ENCODE measurements at regions not wholly inside any gene's neighbourhood (a gene's known extent, or its start where the extent isn't known, plus 50 kb on each side); places are given as distances from the start of the nearest gene placed in this dataset.
A peak's percentile ranks its signal among the peaks of the same experiment; 100 is the strongest.

DNA sequence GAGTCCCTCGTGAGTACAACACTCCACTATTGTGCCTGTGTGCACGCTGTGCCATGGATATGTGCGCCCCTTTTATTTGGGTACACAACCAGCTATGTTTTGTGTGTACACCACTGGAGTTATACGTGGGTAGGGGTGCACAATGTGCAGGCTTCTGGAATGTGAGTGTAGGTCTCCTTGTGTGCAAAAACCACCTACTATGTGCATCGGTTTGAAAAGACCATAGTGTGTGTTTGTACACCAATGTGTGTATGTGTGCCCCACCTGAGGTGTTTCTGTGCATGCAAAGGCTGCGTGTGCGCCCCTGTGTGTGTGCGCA, 86.4 kb upstream of the ALDH1L1 start:
- no peak for DNase-seq (ENCODE audit: low spot score)

DNA sequence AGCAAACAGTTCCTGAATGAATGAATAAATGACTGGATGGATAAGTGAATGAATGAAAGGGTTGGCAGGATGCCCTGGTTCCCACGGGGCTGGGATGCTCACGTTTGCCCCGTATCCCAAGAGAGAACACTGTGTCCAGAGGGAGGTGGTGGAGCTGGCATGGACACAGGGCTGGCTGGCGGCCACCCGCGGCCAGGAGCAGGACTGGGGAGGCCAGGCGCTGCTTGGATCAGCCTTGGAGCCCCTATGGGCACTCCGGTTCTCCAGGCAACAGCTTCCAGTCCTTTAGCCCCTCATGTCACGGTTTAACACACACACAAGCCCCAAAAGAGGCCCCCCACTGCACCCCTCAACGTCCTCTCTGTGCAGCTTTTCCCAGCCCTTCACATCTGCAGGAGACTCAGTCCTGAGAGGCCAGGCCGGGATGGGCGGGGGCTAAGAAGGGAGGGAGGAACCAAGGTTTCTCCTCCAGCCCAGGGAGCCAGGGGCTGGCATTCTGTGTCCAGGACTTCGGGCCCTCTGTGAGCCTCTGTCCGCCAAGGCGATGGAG, 86.0 kb upstream of the ALDH1L1 start:
- DNase-seq (ENCODE audit: low spot score), result no peak

DNA sequence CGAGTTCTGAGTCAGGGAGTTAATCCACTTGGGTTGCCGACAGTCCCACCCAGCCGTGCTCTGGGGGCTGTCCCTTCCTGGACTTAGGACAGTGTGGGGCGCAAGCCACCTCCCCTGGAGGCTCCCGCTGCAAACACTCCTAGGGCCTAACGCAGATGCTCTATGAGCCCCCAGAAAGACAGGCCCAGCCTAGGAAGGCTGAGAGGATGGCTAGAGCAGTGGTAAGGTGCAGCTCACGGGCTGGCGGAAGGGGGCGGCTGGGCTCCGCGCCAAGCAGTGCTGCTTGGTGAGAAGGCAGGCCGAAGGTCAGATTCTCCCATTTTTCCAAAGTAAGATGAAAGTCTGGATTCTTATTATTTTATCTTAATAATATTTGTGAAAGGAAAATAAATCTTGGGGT, 84.6 kb upstream of the ALDH1L1 start:
- DNase-seq (ENCODE audit: low spot score), result no peak

DNA sequence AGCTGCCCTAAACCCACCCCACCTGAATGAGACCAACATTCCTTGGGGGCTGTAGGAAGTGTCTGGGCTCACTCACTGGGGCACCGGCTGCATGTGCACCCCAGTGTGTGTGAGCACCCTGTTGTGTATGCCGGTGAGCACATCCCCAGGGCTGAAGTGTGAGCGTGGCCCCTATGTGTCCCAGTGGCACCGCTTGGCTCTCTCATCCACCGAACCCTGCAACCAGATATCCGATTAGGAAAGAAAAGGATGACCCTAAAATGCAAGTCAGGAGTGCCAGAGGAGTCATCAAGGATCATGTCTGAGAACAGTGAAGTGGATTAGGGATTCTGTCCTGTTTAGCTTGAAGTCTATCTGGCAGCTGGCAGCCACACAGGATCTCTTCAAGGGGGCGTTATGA, 84.0 kb upstream of the ALDH1L1 start:
- DNase-seq (ENCODE audit: low spot score), result no peak

DNA sequence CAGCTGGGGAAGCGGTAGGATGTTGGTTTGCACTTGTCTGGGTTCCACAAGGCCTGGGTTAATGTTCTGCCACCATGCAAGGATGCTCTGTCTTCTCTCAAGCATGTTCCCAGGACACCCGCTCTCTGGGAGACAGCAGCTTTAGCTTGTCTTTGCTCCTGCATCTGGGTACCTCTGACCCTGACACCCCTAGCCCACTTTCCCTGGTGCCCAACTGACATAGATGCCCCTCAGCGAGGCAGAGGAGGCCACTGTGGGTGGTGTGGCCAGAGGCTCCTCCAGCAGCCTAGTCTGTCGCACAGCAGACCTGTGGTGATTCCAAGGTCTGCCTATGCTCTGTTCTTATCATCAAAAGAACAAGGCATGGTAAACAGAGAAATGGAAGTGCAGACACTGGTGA, 83.6 kb upstream of the ALDH1L1 start:
- DNase-seq (ENCODE audit: low spot score), result no peak

DNA sequence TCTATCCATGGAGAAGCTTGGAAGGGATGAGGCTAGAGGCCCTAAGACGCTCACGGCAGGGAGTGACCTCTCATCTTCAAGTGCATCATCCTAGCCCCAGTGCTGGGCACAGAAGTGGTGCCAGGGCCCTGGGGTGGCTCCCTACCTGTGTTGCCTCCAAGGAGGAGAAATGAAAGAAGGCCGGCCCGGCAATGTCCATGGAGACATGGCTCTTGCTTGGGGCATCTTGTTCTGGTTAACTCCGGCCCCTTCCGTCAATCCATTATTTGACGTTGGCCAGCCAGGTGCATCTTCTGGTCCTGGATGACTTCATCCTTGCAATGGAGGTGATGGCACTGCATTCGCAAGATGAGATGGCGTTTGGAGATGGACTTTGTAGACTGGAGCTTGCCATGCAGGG, 83.2 kb upstream of the ALDH1L1 start:
- DNase-seq (ENCODE audit: low spot score), result no peak

DNA sequence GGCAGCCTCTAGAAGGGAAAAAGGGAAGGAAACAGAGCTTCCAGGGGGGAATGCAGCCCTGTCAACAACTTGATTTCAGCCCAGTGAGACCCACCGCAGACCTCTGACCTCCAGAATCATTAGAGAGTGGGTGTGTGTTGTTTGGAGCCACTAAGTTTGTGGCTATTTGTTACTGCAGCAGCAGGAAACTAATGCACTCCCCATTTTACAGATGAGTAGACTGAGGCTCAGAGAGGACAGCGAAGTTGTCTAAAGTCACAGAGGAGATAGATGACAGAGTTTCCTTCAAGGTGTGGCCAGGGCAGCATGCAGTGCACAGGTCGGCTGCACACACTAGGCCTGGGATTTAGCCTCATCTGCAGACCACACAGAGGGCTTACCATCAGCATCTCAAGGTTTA, 81.8 kb upstream of the ALDH1L1 start:
- no peak for DNase-seq (ENCODE audit: low spot score)

DNA sequence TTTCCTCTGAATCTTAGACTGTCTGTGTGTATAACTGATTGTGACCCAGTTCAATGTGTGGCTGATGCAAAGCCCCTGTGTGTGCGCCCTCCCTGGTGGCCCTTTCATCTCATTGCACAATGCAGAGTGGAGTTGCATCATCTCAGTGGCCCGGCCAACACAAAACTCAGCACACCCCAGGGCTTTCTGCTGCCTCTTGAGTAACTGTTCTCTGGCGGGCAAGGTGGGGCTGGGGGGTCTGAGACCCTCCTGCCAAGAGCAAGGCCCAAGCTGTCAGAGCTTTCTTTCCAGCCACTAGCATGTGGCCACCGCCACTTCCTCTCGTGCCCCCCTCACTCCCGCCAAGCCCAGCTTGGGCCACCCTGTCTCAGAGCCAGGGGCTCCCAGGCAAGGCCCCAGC, 80.7 kb upstream of the ALDH1L1 start:
- DNase-seq (ENCODE audit: low spot score), result no peak

DNA sequence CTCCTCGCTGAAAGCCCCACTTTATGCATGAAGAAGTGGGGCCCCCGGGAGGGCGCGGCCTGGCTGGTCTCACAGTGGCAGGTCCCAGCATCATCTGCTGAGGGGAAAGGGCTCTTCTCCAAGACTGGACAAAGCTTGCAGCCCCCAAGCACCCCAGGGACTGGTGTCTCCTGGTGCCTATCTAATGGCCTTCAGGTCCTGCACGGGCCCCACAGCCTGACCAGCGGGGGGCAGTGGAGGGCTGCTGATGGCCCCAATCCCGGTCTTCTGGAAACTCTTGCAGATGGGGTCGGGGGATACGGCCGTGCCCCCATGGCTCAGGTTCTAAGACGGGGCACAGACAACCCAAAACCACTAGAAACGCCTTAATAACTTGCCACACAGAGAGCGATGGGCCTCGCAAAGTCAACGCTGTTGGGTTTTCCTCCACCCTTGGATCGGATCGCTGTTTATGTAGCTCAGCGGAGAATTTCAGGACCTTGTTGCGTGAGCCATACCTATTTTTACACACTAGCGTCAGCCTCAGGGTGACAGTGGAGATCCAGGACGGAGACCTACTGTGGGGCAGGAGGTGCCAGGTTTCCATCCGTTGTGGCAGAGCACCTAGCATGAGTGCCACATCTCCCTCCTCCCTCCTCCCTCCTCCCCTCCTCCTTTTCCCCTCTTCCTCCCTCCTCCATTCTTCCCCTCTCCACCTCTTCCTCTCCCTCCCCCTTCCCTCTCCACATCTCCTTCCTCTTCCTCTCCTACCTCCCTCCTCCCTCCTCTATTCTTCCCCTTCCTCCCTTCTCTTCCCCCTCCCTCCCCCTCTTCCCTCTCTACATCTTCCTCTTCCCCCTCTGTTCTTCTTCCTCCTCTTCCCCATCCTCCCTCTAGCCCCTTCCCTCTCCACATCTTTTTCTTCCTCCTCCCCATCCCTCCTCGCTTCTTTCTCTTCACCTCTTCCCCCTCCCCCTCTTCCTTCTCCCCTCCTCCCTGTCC, 79.3 kb upstream of the ALDH1L1 start:
- DNase-seq (ENCODE audit: low spot score), result peak; percentile 21

DNA sequence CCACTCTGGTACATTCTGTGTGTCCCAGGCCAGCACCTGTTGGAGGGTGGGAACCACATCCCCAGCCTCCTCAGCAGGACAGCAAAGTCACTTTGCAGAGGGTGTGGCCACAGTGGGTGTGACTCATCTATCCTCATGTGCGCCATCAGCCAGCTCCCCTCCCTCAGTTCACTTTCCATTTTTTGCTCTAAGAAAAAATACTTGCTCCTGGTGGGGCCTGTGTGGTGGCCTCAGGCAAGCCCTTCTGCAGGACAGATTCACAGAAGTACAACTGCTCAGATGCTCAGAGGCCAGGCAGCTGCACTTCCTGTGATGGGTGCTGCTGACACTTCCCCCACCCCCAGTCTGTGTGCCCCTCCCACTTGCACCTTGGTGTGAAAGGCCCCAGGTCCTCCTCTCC, 78.3 kb upstream of the ALDH1L1 start:
- no peak for DNase-seq (ENCODE audit: low spot score)

DNA sequence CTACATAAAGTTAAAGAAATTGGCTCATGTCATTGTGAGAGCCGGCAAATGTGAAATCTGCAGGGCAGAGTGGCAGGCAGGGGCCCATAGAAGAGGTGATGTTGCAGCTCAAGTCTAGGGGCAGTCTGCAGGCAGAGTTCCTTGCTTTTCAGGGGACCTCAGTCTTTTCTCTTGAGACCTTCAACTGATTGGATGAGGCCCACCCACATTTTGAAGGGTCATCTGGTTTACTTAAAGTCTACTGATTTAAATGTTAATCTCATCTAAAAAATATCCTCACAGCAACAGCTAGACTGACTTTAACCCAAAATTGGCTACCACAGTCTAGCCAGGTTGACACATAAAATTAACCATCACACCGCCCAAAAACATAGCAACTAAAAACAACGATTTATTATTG, 77.6 kb upstream of the ALDH1L1 start:
- DNase-seq (ENCODE audit: low spot score), result no peak

DNA sequence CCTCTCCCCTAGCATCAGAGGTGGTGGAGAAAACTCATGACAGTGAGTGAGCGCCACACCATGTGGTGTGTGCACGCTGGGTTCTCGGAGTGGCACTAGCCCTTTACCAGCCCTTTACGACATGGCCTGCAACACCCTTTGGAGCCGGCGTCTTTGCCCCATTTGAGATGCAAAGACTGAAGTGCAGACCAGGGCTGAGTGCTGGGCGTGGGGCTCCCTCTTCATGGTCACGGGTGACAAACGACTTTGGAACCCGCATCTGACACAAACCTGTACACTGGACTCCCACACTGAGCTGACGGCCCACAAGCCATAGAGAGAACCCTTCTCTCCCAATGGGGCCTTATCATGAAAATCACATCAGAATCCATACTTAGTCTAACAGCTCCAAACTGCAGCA, 76.8 kb upstream of the ALDH1L1 start:
- no peak for DNase-seq (ENCODE audit: low spot score)

DNA sequence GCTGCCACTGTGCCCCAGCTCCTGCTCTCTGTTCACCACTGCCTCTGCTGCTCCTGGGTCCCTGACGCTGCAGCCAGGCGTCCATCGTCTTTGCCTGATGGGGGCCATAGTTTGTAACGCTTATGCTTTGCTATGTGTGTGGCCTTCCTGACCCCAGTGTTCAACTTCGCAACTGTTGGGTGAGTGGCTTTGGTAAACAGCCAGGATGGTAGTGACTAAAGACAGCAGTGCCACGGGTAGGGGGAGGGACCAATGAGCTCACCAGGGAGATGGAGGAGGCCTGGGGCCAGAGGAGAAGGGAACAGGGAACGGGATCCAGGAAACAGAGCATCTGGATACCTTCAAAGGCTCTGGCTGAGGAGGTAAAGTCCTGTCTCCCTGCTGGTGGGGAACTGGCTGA, 75.9 kb upstream of the ALDH1L1 start:
- DNase-seq (ENCODE audit: low spot score), result no peak

DNA sequence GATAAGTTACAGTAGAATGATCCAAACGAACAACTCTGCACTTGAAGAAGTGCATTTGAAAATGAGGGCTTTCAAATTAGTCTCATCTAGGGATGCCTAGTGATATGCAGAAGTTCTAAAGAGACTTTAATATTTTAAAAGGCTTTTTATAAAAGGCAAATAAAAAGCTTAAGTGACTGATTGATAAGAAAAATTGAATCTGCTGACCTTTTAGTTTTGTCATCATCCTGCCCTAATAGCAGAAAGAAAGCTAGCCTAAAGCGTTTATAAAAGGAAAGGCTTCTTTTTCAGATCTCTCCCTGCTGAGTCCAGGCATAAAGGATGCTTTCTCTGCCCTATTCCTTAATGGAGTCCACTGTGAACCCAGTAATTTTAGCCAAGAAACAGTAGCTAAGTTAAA, 72.7 kb upstream of the ALDH1L1 start:
- no peak for DNase-seq (ENCODE audit: low spot score)

DNA sequence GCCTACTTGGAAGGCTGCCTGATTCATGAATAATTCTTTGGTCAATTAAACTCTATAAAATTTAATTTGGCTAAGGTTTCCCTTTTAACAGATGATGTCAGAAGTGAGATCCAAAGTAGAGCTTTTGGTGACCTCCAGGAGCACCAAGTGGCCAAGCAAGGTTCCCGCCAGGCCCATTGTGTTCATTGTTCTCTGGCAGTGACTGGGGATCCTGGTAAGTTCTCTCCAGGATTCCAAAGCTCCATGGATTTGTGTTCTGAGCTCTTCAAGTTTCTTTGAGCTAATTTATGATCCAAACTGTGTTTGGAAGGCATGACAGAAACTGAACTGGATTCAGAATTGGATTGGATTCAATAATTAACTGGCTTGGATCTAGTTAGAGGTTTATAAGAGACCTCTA, 72.0 kb upstream of the ALDH1L1 start:
- DNase-seq (ENCODE audit: low spot score), result no peak

DNA sequence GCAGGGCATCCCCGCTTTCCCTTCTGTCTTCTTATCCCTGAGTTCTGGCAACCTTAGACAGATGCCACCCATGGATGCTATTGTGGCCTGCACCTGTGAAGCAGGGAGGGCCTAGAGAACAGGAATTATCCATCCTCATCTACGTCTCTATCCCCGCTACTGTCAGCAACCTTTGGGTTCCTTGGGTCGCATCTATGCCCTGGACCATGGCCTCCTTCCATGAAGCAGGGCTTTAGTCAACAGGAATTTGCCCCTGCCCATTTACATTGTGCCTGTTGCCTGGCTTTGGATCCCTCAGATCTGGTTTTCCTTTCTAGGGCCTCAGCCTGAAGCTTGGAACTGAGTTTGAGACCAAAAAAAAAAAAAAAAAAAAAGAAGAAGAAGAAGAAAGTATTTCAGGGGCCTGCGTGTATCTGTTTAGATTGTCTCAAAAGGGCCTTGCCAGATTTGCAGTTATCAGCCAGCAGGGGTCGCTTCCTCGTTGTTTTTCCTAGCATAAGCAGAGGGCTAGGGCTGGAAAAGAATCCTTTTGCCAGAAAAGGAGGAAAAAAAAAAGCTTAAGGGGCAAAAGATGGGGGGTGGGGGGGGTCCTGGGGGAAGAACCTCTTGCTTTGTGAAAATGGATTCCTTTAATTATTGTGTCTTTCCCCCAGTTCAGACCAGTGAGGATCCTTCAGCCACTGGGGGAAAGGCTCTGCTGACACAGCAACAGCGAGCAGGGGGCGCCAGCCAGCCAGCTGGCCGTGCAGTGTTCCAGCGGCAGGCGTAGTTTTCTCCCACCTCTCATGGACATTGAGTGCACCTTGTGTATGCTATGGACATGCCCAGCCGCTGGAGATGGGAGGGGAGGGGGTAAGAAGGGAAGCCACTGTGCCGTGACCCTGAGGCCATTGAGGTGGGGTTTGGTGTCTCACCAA, 65.7 kb upstream of the ALDH1L1 start:
- peak; percentile 36 for DNase-seq (ENCODE audit: low spot score)
